AG08396 (cell line): ENCODE measurements at regions not wholly inside any gene's neighbourhood (a gene's known extent, or its start where the extent isn't known, plus 50 kb on each side); places are given as distances from the start of the nearest gene placed in this dataset.

ENCODE experiments used
- DNase-seq: peaks from one replicate; pipeline ENCODE4 v3.0.0; 2012; ENCODE audit warnings: low spot score, mixed read lengths

- DNase-seq: no peak
Measured at GRCh38 chr10:45198486-45199204, 116.8 kb downstream of the OR13A1 start.

DNA sequence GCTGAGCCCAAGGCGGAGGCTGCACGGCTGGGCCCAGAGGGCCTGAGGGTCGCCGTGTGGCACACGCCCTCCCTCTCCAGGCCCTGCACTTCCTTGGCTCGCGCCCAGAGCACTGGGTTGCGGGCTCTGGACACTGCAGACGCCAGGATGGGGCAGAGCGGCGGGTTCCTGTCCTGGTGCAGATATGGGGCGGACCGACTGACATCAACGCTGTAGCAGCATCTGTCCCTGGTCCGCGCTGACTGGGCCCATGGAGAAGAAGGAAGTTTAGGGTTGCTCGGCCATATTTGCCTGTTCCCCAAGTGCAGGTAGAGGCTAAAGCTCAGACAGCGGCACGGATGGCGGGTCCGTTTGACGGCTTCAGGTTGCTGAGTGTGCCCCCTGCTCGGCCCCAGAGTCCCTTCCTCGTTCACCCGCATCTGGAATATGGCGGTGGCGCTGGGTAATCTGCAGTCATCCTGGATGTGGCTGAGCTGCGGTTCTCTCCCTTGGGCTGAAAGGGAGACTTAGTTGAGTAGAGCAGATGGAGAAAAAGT, 116.1 kb downstream of the OR13A1 start:
- peak; percentile 9 for DNase-seq

GRCh38 chr10:45201271-45201670, 114.1 kb downstream of the OR13A1 start:
- no peak for DNase-seq

GRCh38 chr10:45202242-45202641, 113.2 kb downstream of the OR13A1 start:
- no peak for DNase-seq

DNA sequence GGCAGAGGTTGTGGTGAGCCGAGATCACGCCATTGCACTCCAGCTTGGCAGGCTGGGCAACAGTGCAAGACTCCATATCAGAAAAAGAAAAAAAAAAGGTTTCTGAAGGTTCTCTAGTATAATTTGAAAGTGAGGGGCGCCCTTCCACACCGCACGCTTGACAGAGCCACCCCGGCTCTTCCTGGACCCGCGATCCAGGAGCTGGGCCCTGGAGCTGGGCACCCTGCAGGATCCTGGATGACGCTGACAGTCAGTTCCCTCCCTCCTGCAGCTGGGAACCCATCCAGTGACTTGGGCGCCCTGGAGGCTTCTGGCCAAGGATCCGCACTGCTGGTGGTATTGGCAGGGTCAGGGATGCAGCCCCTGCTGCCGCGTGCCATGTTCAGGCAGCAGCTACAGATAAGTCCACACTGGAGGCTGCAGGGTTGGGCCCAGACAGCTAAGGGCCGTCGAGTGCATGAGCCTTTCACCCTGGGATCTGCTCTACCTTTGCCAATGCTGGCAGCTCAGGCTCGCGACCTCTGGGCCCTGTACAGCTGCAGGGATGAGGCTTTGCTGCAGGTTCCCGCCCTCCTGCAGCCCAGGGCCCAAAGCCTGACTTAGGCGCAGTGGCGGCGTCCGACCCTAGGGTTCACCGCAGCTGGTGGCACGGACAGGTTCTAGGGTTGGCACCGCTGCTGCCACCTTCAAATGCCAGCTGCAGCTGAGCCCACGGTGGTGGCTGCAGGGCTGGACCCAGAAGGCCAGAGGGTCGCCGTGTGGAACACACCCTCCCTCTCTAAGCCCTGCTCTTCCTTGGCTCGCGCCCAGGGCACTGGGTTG, 110.2 kb downstream of the OR13A1 start:
- DNase-seq: no peak

DNA sequence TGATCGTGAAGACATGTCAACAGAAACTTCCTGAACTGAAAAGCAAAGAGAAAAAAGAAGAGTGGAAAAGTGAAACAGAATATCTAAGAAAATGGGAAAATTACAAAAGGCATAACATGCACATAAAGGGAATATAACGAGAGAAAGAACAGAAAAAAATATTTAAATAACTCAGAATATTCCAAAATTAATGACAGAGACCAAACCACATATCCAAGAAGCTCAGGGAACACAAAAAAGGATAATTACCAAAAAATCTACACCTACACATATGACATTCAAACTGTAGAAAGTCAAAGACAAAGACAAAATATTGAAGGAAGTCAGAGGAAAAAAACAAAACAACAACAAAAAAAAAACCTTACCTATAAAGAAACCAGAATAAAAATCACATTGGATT, 105.5 kb downstream of the OR13A1 start:
- no peak for DNase-seq

DNA sequence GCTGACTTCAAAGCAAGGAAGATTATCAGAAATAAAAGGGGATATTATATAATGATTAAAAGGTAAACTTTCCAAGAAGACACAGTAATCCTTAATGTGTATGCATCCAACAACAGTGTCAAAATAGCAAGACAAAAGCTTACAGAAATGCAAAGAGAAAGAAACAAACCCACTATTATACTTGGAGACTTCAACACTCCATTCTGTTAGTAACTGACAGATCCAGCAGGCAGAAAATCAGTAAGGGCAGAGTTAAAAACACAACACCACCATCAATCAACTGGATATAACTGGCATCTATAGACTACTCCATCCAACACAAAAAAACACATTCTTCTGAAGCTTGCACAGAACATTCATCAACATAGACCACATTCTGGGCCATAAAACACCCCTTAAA, 103.8 kb downstream of the OR13A1 start:
- DNase-seq: no peak

DNA sequence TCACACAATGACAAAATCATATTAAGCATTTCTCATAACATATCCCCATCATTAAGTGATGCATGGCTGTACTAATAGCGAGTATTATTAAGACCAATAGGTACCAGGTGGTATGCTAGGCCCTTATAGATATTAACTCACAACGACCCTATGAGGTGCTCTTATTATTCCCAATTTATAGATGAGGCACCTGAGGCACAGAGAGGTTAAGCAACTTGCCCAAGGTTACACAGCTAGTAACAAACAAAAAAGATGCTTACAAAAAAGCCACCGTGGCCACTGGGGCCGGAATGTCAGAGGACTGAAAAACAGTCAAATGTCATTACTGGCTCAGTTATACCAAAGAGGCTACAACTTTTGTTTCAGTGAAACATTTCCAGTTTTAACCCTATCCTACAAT, 96.0 kb downstream of the OR13A1 start:
- DNase-seq: no peak

DNA sequence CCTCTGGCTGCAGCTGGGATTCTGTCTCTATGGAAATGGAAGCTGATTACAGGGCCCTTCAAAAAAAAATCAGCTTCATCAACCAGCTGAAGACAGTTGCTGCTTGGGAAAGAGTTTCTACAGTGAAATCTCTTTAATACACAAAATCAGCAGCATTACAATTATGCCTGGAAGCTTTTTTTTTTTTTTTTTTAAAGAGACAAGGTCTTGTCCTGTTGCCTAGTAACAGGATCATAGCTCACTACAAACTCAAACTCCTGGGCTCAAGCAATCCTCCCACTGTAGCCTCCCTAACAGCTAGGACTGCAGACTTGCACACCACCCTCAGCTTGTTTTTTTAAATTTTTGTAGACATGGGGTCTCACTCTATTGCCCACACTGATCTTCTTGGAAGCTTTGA, 94.5 kb downstream of the OR13A1 start:
- no peak for DNase-seq

- DNase-seq: no peak
Measured at GRCh38 chr10:45224219-45224841, 91.1 kb downstream of the OR13A1 start.

DNA sequence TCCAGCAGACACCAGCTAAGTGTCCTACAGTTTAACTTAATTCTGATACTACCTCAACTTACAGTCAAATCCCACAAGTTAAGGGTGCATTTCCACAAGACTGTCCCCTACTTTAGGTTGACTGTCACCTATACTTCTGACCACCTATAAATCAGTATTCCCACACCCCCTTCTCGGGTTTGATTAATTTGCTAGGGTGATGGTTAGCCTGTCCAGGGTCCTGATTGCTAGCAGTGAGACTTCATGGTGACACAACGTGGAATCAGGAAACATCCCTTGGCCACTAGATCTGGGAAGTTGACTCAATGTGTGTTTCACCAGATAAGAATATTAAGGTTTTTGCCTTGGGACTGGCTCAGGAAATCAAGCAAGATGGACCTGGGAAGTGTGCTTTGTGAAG, 88.4 kb downstream of the OR13A1 start:
- no peak for DNase-seq

DNA sequence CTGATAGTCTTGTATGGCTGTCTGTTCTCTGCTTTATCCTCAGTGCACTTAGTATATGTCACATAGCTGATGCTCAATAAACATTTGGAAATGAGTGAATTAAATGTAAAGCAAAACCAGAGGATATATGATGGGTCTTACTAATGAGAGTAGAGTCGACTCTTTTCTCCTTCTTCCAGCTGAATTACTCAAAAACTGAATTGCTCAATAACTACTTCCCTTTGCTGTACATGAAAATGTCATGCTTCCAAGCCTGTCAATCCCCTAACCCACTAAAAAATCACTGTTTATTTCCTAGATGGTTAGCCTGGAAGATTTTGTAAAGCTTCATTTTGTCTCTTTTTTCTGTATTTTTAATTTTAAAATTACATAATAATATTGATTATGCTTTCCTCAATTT, 88.0 kb downstream of the OR13A1 start:
- DNase-seq: no peak

DNA sequence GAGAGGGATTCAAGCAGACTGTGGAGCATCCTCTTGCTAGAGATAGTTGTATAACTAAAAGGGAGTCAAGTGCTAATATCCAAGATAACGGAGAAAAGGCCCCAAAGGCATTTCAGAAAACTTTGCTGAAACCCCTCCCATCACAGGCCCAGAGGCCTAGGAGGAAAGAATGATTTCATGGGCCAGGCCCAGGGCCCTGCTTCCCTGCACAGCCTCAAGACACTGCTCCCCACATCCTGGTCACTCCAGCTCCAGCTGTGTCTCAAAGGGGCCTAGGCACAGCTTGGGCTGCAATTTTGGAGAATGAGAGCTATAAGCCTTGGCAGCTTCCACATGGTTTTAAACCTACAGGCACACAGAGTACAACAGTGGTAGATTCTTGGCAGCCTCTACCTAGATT, 85.6 kb downstream of the OR13A1 start:
- DNase-seq: no peak

DNA sequence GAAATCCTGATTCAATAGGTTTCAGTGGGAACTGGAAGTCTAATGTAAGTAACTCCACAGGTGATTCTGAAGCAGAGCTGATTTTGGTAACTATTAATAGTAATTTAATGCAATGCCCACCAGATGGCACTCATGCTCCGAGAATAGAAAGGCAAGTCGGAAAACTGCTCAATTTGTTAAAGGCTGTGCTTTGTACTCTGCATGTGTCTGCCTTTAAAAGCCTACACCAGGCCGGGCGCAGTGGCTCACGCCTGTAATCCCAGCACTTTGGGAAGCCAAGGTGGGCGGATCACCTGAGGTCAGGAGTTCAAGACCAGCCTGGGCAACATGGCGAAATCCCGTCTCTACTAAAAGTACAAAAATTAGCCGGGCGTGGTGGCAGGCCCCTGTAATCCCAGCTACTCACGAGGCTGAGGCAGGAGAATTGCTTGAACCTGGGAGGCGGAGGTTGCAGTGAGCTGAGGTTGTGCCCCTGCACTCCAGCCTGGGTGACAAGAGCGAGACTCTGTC, 80.1 kb downstream of the OR13A1 start:
- peak; percentile 61 for DNase-seq

- no peak for DNase-seq
Measured at GRCh38 chr10:45235798-45236220, 79.6 kb downstream of the OR13A1 start.

DNA sequence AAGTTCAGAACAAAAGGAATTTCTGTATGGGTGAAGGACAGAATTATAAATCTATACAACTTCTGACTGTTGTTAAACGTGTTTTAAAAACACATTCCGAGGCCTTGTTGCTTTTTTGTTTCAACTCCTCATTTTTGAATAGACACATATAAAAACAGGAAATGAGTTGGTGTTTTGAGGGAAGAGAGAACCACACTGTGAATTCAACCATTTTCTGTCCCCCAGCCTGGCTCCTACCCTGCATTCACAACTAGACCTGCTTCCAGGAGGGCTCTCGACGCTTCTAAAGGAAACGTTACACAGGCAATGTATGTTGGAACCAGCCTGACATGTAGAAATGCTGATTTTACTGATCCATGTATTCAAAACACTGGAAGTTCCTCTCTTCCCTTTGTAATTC, 76.5 kb downstream of the OR13A1 start:
- no peak for DNase-seq

DNA sequence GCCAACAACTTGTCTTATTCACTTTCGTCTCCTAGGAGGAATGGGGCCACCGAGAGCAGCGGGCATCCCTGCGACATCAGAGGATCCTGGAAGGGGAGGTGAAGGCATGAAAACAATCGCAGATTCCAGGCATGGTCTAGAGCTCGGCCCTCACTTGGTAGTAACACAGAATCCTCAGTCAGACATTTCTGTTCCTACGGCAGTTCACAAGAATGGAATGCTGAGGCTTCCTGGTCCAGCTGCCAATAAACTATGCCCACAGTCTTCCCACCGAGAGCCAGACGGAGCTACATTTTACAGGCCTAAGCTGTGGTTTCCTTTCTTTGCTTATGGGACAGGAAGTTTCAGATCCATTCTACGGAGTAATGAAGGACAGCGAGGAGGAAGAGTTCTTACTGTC, 75.8 kb downstream of the OR13A1 start:
- peak; percentile 29 for DNase-seq

GRCh38 chr10:45241865-45242520, 73.4 kb downstream of the OR13A1 start:
- DNase-seq: no peak

GRCh38 chr10:45243261-45243660, 72.1 kb downstream of the OR13A1 start:
- no peak for DNase-seq

DNA sequence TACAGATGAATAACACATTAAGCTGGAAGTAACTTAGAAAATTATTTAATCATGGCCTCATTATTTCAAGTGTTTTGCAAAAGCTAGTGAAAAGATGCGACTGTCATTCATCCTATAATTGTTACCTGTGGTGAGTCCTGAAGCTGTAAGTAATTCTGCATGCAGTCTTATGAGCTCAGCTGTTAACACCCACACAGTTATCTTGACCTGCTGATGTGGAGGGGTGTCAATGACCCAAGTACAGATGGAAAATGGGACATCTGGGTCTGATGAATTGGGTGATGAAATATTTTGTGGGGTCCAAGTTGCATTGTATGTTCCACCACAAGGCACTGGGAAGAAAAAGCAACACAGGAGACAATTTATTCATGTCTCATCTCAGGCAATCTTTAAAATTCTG, 68.9 kb downstream of the OR13A1 start:
- DNase-seq: no peak

GRCh38 chr10:45249978-45250693, 65.3 kb downstream of the OR13A1 start:
- peak; percentile 28 for DNase-seq
